ENCODE measurements at regions not wholly inside any gene's neighbourhood (a gene's known extent, or its start where the extent isn't known, plus 50 kb on each side); places are given as distances from the start of the nearest gene placed in this dataset.

DNA sequence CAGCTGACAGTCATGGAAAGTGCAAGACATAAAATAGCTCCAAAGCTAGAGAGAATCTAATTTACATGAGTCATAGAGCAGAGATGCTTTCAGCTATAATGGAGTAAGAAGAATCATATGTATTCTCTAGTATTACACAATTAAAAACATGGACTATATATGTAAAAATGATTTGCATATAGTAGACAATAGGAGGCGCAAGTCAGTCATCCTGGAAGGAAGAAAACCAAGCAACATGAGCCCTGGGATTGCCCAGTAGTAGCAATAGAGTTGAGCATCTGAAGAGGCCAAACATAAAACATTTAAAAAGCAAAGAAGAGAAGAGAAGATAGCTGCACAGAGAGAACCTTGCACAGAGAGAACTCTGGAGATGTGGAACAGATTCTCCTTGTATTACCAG is 455.0 kb downstream of the EPHA3 start:
- TF ChIP-seq ZFP41 (tag by site-specific recombination; IDR thresholded peaks at IDR 0.05; ENCODE audit: borderline replicate concordance), result no peak
- no peak for TF ChIP-seq ZBTB26 (tag by site-specific recombination; optimal IDR thresholded peaks at IDR 0.05)
- TF ChIP-seq KLF1 (tag by site-specific recombination; IDR thresholded peaks at IDR 0.05), result no peak
- no peak for TF ChIP-seq ZNF121 (tag by site-specific recombination; IDR thresholded peaks at IDR 0.05)
- TF ChIP-seq ZNF350 (tag by site-specific recombination; IDR thresholded peaks at IDR 0.05), result no peak
- TF ChIP-seq, protein P1, sequence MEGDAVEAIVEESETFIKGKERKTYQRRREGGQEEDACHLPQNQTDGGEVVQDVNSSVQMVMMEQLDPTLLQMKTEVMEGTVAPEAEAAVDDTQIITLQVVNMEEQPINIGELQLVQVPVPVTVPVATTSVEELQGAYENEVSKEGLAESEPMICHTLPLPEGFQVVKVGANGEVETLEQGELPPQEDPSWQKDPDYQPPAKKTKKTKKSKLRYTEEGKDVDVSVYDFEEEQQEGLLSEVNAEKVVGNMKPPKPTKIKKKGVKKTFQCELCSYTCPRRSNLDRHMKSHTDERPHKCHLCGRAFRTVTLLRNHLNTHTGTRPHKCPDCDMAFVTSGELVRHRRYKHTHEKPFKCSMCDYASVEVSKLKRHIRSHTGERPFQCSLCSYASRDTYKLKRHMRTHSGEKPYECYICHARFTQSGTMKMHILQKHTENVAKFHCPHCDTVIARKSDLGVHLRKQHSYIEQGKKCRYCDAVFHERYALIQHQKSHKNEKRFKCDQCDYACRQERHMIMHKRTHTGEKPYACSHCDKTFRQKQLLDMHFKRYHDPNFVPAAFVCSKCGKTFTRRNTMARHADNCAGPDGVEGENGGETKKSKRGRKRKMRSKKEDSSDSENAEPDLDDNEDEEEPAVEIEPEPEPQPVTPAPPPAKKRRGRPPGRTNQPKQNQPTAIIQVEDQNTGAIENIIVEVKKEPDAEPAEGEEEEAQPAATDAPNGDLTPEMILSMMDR (tag by site-specific recombination; IDR thresholded peaks at IDR 0.05), result no peak
- no peak for TF ChIP-seq PRDM10 (tag by site-specific recombination; IDR thresholded peaks at IDR 0.05)
- no peak for TF ChIP-seq MYNN (tag by site-specific recombination; IDR thresholded peaks at IDR 0.05; ENCODE audit: borderline replicate concordance)
- no peak for TF ChIP-seq ZFP37 (tag by site-specific recombination; IDR thresholded peaks at IDR 0.05)
- TF ChIP-seq ZNF624 (tag by site-specific recombination; IDR thresholded peaks at IDR 0.05), result no peak

Data from HEK293 (cell line).